Ishikawa (cell line): ENCODE measurements at regions not wholly inside any gene's neighbourhood (a gene's known extent, or its start where the extent isn't known, plus 50 kb on each side); places are given as distances from the start of the nearest gene placed in this dataset.
A peak's percentile ranks its signal among the peaks of the same experiment; 100 is the strongest.

Experiments used
- CEBPB ChIP-seq: IDR thresholded peaks from 2 replicates; pipeline ENCODE4 v1.6.1; 2012
- CREB1 ChIP-seq: IDR thresholded peaks from 2 replicates; pipeline ENCODE4 v1.6.1; 2012; ENCODE audit warnings: low read depth
- EGR1 ChIP-seq: IDR thresholded peaks from 2 replicates; pipeline ENCODE4 v1.6.1; 2012
- EP300 ChIP-seq: IDR thresholded peaks from 2 replicates; pipeline ENCODE4 v1.6.1; 2012; ENCODE audit warnings: borderline replicate concordance
- FOXM1 ChIP-seq: IDR thresholded peaks from 2 replicates; pipeline ENCODE4 v1.6.1; 2012; ENCODE audit warnings: low read depth, borderline replicate concordance
- MAX ChIP-seq: IDR thresholded peaks from 2 replicates; pipeline ENCODE4 v1.6.1; 2012
- NFIC ChIP-seq: IDR thresholded peaks from 2 replicates; pipeline ENCODE4 v1.6.1; 2012
- RAD21 ChIP-seq: IDR thresholded peaks from 2 replicates; pipeline ENCODE4 v1.6.1; 2012; ENCODE audit warnings: low read depth
- REST ChIP-seq: IDR thresholded peaks from 2 replicates; pipeline ENCODE4 v1.6.1; 2012; ENCODE audit warnings: low read depth, mild to moderate bottlenecking
- TAF1 ChIP-seq: IDR thresholded peaks from 2 replicates; pipeline ENCODE4 v1.6.1; 2012; ENCODE audit warnings: low read depth, mild to moderate bottlenecking
- USF1 ChIP-seq: IDR thresholded peaks from 2 replicates; pipeline ENCODE4 v1.6.1; 2012
- YY1 ChIP-seq: IDR thresholded peaks from 2 replicates; pipeline ENCODE4 v1.6.1; 2012; ENCODE audit warnings: low read depth
- ZBTB7A ChIP-seq: IDR thresholded peaks from 2 replicates; pipeline ENCODE4 v1.6.1; 2012; ENCODE audit warnings: low read depth

- TF ChIP-seq REST (no peak), EGR1 (no peak), FOXM1 (no peak), RAD21 (no peak), YY1 (no peak), TAF1 (no peak), USF1 (0 out of 2 replicates have a peak, but pooled peaks have one; percentile 4), ZBTB7A (no peak), NFIC (no peak), MAX (no peak; the same call in 1 of the 2 replicates), CEBPB (no peak), EP300 (no peak), CREB1 (no peak)
Measured at GRCh38 chr14:55500219-55500701, 59.8 kb upstream of the TBPL2 start.
